BJ (cell line): ENCODE measurements at regions not wholly inside any gene's neighbourhood (a gene's known extent, or its start where the extent isn't known, plus 50 kb on each side); places are given as distances from the start of the nearest gene placed in this dataset.
"Not testable (repeated sequence)": the region's sequence is repeated elsewhere in the genome, so short reads cannot be mapped to it uniquely, and the experiment has no call there.

Source experiments
- CTCF ChIA-PET: fragments of 350-600 bp; formaldehyde crosslinking; extraction: SDS; loops from one replicate; lab custom pipeline; 2021; ENCODE audit warnings: antibody characterized with exemption, inconsistent platforms; lab: Yijun Ruan, JAX
- POLR2A ChIA-PET: fragments of 300-600 bp; sonication (Branson Sonifier 250); formaldehyde crosslinking; extraction: SDS; loops from one replicate; lab custom pipeline; 2021; ENCODE audit warnings: antibody characterized with exemption; lab: Charles Lee
- DNase-seq: peaks from one replicate; pipeline ENCODE4 v3.0.0-alpha.2; 2011; ENCODE audit warnings: low read depth
- H3K27me3 ChIP-seq: 2 replicates; pipeline ENCODE4 v1.6.0; 2011; ENCODE audit warnings: low read length; ENCODE audit not compliant: control insufficient read depth, insufficient read depth
- H3K36me3 ChIP-seq: 2 replicates; pipeline ENCODE4 v1.5.1; 2011; ENCODE audit warnings: low read length; ENCODE audit not compliant: control insufficient read depth, insufficient read depth
- H3K4me3 ChIP-seq: 2 replicates; pipeline ENCODE4 v1.5.1; 2011; ENCODE audit warnings: low read depth, mild to moderate bottlenecking, control low read depth, low read length
- CTCF ChIP-seq: IDR thresholded peaks from 2 replicates; pipeline ENCODE4 v1.5.1; 2011; ENCODE audit warnings: low read depth, mild to moderate bottlenecking, control low read depth, inconsistent platforms, low read length, moderate library complexity; ENCODE audit not compliant: insufficient read depth

GRCh38 chr12:114069507-114069906 is 103.4 kb upstream of the RBM19 start:
- ChIA-PET CTCF (no interaction called here), POLR2A (no interaction called here)
- no peak for TF ChIP-seq CTCF

GRCh38 chr12:114064497-114064896 is 98.4 kb upstream of the RBM19 start:
- ChIA-PET CTCF (no interaction called here), POLR2A (no interaction called here)
- no peak for DNase-seq
- Histone ChIP-seq H3K4me3 (no peak overlapping the region), H3K27me3 (0 out of 2 replicates have a peak, but pooled peaks cover 2% of the 10 kb centered on the region), H3K36me3 (no peaks in the 10 kb centered on the region)
- TF ChIP-seq CTCF: no peak

More at GRCh38 chr12:114069507-114069906, 103.4 kb upstream of the RBM19 start:
- no peak for DNase-seq
- Histone ChIP-seq H3K27me3 (no peaks in the 10 kb centered on the region), H3K4me3 (no peak overlapping the region), H3K36me3 (no peaks in the 10 kb centered on the region)

- H3K36me3 ChIP-seq, H3K27me3 ChIP-seq, DNase-seq, H3K4me3 ChIP-seq, CTCF ChIA-PET, POLR2A ChIA-PET: not testable (repeated sequence)
Observed at GRCh38 chr12:114064034-114064433, 97.9 kb upstream of the RBM19 start.

- ChIA-PET CTCF (no interaction called here), POLR2A (no interaction called here)
- no peak for TF ChIP-seq CTCF
- no peak for DNase-seq
- Histone ChIP-seq H3K4me3 (no peak overlapping the region), H3K27me3 (0 out of 2 replicates have a peak, but pooled peaks cover 2% of the 10 kb centered on the region), H3K36me3 (no peaks in the 10 kb centered on the region)
Observed at GRCh38 chr12:114063435-114063834, 97.3 kb upstream of the RBM19 start.

- H3K36me3 ChIP-seq, H3K27me3 ChIP-seq, DNase-seq, POLR2A ChIA-PET, H3K4me3 ChIP-seq, CTCF ChIA-PET: not testable (repeated sequence)
Observed at GRCh38 chr12:114056351-114056750, 90.2 kb upstream of the RBM19 start.

GRCh38 chr12:114054982-114055381 is 88.9 kb upstream of the RBM19 start:
- no peak for TF ChIP-seq CTCF
- DNase-seq: no peak
- Histone ChIP-seq H3K36me3 (no peaks in the 10 kb centered on the region), H3K27me3 (no peaks in the 10 kb centered on the region), H3K4me3 (no peak overlapping the region)
- ChIA-PET POLR2A (no interaction called here), CTCF (no interaction called here)
